ENCODE measurements at regions not wholly inside any gene's neighbourhood (a gene's known extent, or its start where the extent isn't known, plus 50 kb on each side); places are given as distances from the start of the nearest gene placed in this dataset.
A peak's percentile ranks its signal among the peaks of the same experiment; 100 is the strongest.
"Not testable (repeated sequence)": the region's sequence is repeated elsewhere in the genome, so short reads cannot be mapped to it uniquely, and the experiment has no call there.

- DNase-seq (ENCODE audit: low read depth) = no peak
Measured at GRCh38 chr10:63921908-63922467, 400.8 kb downstream of the REEP3 start.

GRCh38 chr10:63922468-63923284, 401.5 kb downstream of the REEP3 start:
- DNase-seq (ENCODE audit: low read depth) = no peak

- DNase-seq (ENCODE audit: low read depth) = no peak
Measured at GRCh38 chr10:63929831-63930467, 408.7 kb downstream of the REEP3 start.

- DNase-seq (ENCODE audit: low read depth) = no peak
Measured at GRCh38 chr10:63930584-63930983, 409.4 kb downstream of the REEP3 start.

GRCh38 chr10:63935705-63936104, 414.5 kb downstream of the REEP3 start:
- peak; percentile 12 for DNase-seq (ENCODE audit: low read depth)

- DNase-seq (ENCODE audit: low read depth) = no peak
Measured at GRCh38 chr10:63940277-63940922, 419.2 kb downstream of the REEP3 start.

- DNase-seq (ENCODE audit: low read depth) = no peak
Measured at GRCh38 chr10:63964406-63964805, 443.2 kb downstream of the REEP3 start.

GRCh38 chr10:63965846-63966245, 444.6 kb downstream of the REEP3 start:
- no peak for DNase-seq (ENCODE audit: low read depth)

- no peak for DNase-seq (ENCODE audit: low read depth)
Measured at GRCh38 chr10:63972949-63973827, 452.0 kb downstream of the REEP3 start.

- DNase-seq (ENCODE audit: low read depth) = peak; percentile 28
Measured at GRCh38 chr10:63976538-63976937, 455.3 kb downstream of the REEP3 start.

- DNase-seq (ENCODE audit: low read depth) = peak; percentile 32
Measured at GRCh38 chr10:63977329-63977923, 456.2 kb downstream of the REEP3 start.

- DNase-seq (ENCODE audit: low read depth) = not testable (repeated sequence)
Measured at GRCh38 chr10:63980870-63981269, 459.7 kb downstream of the REEP3 start.

GRCh38 chr10:63984061-63984460, 462.9 kb downstream of the REEP3 start:
- not testable (repeated sequence) for DNase-seq (ENCODE audit: low read depth)

GRCh38 chr10:63986536-63986935, 465.3 kb downstream of the REEP3 start:
- no peak for DNase-seq (ENCODE audit: low read depth)

- no peak for DNase-seq (ENCODE audit: low read depth)
Measured at GRCh38 chr10:63987212-63987611, 466.0 kb downstream of the REEP3 start.

- no peak for DNase-seq (ENCODE audit: low read depth)
Measured at GRCh38 chr10:63994371-63994770, 473.2 kb downstream of the REEP3 start.

- no peak for DNase-seq (ENCODE audit: low read depth)
Measured at GRCh38 chr10:64007157-64007556, 486.0 kb downstream of the REEP3 start.

GRCh38 chr10:64010711-64011110, 489.5 kb downstream of the REEP3 start:
- DNase-seq (ENCODE audit: low read depth) = no peak

- no peak for DNase-seq (ENCODE audit: low read depth)
Measured at GRCh38 chr10:64011912-64012714, 490.9 kb downstream of the REEP3 start.

GRCh38 chr10:64014281-64014680, 493.1 kb downstream of the REEP3 start:
- DNase-seq (ENCODE audit: low read depth) = no peak

Measured in ELR (cell line).